Gastrocnemius medialis (tissue), 4 donors: ENCODE measurements at regions not wholly inside any gene's neighbourhood (a gene's known extent, or its start where the extent isn't known, plus 50 kb on each side); places are given as distances from the start of the nearest gene placed in this dataset.

Experiments used
- ATAC-seq, 2 donors: fragments of 150-250 bp; one replicate each; pipeline ENCODE4 v1.9.1; 2016
- DNase-seq, 2 donors: peaks; one replicate each; pipeline ENCODE4 v3.0.0-alpha.2; 2019
- H3K27ac ChIP-seq, 4 donors: fragments of 200-600 bp; sonication (generic); 1 replicate in 1 of 4; 2 replicates in 3 of 4; pipeline ENCODE4 v1.5.1; 2016 to 2018; ENCODE audit warnings: mild to moderate bottlenecking in 2 of 4, moderate library complexity in 1 of 4
- H3K27me3 ChIP-seq, 3 donors: fragments of 200-600 bp; sonication (generic) in 2 of 3; 1 replicate in 1 of 3; 2 replicates in 2 of 3; pipeline versions ENCODE4 v1.5.1 to v1.6.0; 2016 to 2019; ENCODE audit warnings: mild to moderate bottlenecking in 1 of 3, moderate library complexity in 1 of 3
- H3K36me3 ChIP-seq, 2 donors: fragments of 200-600 bp; sonication (generic) in 1 of 2; one replicate each; pipeline ENCODE4 v1.5.1; 2017 to 2018
- H3K4me1 ChIP-seq, 2 donors: fragments of 200-600 bp; sonication (generic) in 1 of 2; one replicate each; pipeline ENCODE4 v1.5.1; 2016 to 2017; ENCODE audit warnings: mild to moderate bottlenecking in 2 of 2
- H3K4me3 ChIP-seq, 4 donors: fragments of 200-600 bp; sonication (generic) in 3 of 4; 1 replicate in 1 of 4; 2 replicates in 3 of 4; pipeline ENCODE4 v1.5.1; 2016 to 2019; ENCODE audit warnings: mild to moderate bottlenecking in 2 of 4
- H3K9me3 ChIP-seq, 3 donors: fragments of 200-600 bp; sonication (generic) in 2 of 3; 1 replicate in 1 of 3; 2 replicates in 2 of 3; pipeline ENCODE4 v1.5.1; 2016 to 2019
- CTCF ChIP-seq, 5 experiments: fragments of 450-650 bp in 3 of 5; fragments of 200-600 bp in 2 of 5; sonication (generic) in 2 of 5; IDR thresholded peaks in 4 of 5; conservative IDR thresholded peaks in 1 of 5; 1 replicate in 4 of 5; 2 replicates in 1 of 5; pipeline ENCODE4 v1.5.1; 2016 to 2019; ENCODE audit warnings: antibody characterized with exemption in 5 of 5, mild to moderate bottlenecking in 3 of 5, moderate library complexity in 3 of 5
- POLR2A ChIP-seq, 2 donors: fragments of 450-650 bp; IDR thresholded peaks; one replicate each; pipeline ENCODE4 v1.6.1; 2017; ENCODE audit warnings: antibody characterized with exemption in 2 of 2, mild to moderate bottlenecking in 2 of 2, moderate library complexity in 2 of 2
- in situ Hi-C, 4 donors: fragments of 200-750 bp; cut with MboI; loops; one replicate each; pipeline versions ENCODE4 v1.15.0 to v1.8.0; 2017; ENCODE audit warnings: low sequenced_read_pairs in 4 of 4
- intact Hi-C: fragments of 100-400 bp; cut with DNase I; formaldehyde crosslinking; loops from one replicate; pipeline ENCODE4 v1.15.1; 2023; ENCODE audit warnings: low total_unique reads

GRCh38 chr14:28102814-28103213 lies 663.8 kb upstream of the FOXG1 start:
- no peaks in the 10 kb centered on the region for H3K4me1 ChIP-seq
- DNase-seq (no peak), ATAC-seq (no peak)
- intact Hi-C loops (no loop called here), in situ Hi-C loops (no loop called here)
- no peak overlapping the region for H3K27ac ChIP-seq
- H3K36me3 ChIP-seq, result no peaks in the 10 kb centered on the region
- no peaks in the 10 kb centered on the region for H3K9me3 ChIP-seq
- H3K4me3 ChIP-seq, result no peak overlapping the region
- no peaks in the 10 kb centered on the region for H3K27me3 ChIP-seq
- TF ChIP-seq POLR2A (IDR thresholded peaks at IDR 0.05) (no peak), CTCF (IDR thresholded peaks at IDR 0.05 in 4 of 5, conservative IDR thresholded peaks at IDR 0.05 in 1 of 5) (no peak)

- H3K36me3 ChIP-seq, result no peaks in the 10 kb centered on the region
- H3K4me1 ChIP-seq, result no peaks in the 10 kb centered on the region
- no peak overlapping the region for H3K4me3 ChIP-seq
- DNase-seq, result no peak
- in situ Hi-C loops, result no loop called here
- TF ChIP-seq POLR2A (IDR thresholded peaks at IDR 0.05) (no peak), CTCF (IDR thresholded peaks at IDR 0.05 in 4 of 5, conservative IDR thresholded peaks at IDR 0.05 in 1 of 5) (no peak)
- ATAC-seq, result no peak
- intact Hi-C loops, result no loop called here
- H3K27ac ChIP-seq, result no peak overlapping the region
- no peaks in the 10 kb centered on the region for H3K9me3 ChIP-seq
- no peaks in the 10 kb centered on the region for H3K27me3 ChIP-seq
Observed at GRCh38 chr14:28113311-28113710, 653.3 kb upstream of the FOXG1 start.

- H3K27ac ChIP-seq, result no peak overlapping the region
- TF ChIP-seq CTCF (IDR thresholded peaks at IDR 0.05 in 4 of 5, conservative IDR thresholded peaks at IDR 0.05 in 1 of 5) (no peak), POLR2A (IDR thresholded peaks at IDR 0.05) (no peak)
- in situ Hi-C loops, result no loop called here
Observed at GRCh38 chr14:28116716-28117115, 649.9 kb upstream of the FOXG1 start.

GRCh38 chr14:28119849-28120248 lies 646.7 kb upstream of the FOXG1 start:
- Histone ChIP-seq H3K4me3 (no peak overlapping the region), H3K9me3 (no peaks in the 10 kb centered on the region), H3K27me3 (no peaks in the 10 kb centered on the region), H3K4me1 (no peaks in the 10 kb centered on the region), H3K27ac (no peak overlapping the region), H3K36me3 (no peaks in the 10 kb centered on the region)
- no peak for ATAC-seq
- TF ChIP-seq CTCF (IDR thresholded peaks at IDR 0.05 in 4 of 5, conservative IDR thresholded peaks at IDR 0.05 in 1 of 5) (no peak), POLR2A (IDR thresholded peaks at IDR 0.05) (no peak)
- intact Hi-C loops (no loop called here), in situ Hi-C loops (no loop called here)
- DNase-seq, result no peak

More at GRCh38 chr14:28116716-28117115, 649.9 kb upstream of the FOXG1 start:
- DNase-seq (no peak), ATAC-seq (no peak)
- intact Hi-C loops, result no loop called here
- H3K9me3 ChIP-seq, result no peaks in the 10 kb centered on the region
- H3K4me1 ChIP-seq, result no peaks in the 10 kb centered on the region
- H3K36me3 ChIP-seq, result no peaks in the 10 kb centered on the region
- H3K4me3 ChIP-seq, result no peak overlapping the region
- no peaks in the 10 kb centered on the region for H3K27me3 ChIP-seq

- Histone ChIP-seq H3K4me3 (no peak overlapping the region), H3K36me3 (no peaks in the 10 kb centered on the region), H3K9me3 (no peaks in the 10 kb centered on the region), H3K27me3 (no peaks in the 10 kb centered on the region), H3K4me1 (no peaks in the 10 kb centered on the region), H3K27ac (no peak overlapping the region)
- ATAC-seq (no peak), DNase-seq (no peak)
- in situ Hi-C loops, result no loop called here
- intact Hi-C loops, result no loop called here
- TF ChIP-seq POLR2A (IDR thresholded peaks at IDR 0.05) (no peak), CTCF (IDR thresholded peaks at IDR 0.05 in 4 of 5, conservative IDR thresholded peaks at IDR 0.05 in 1 of 5) (no peak)
Observed at GRCh38 chr14:28120391-28120790, 646.2 kb upstream of the FOXG1 start.
